PC-9 (cell line): ENCODE measurements at regions not wholly inside any gene's neighbourhood (a gene's known extent, or its start where the extent isn't known, plus 50 kb on each side); places are given as distances from the start of the nearest gene placed in this dataset.

Source experiments
- BruUV-seq: library from RNA; stranded (reverse); fragments of 400-500 nt; replicated peaks from 2 replicates; lab custom pipeline; 2021; lab: Mats Ljungman, UMichigan
- CTCF ChIA-PET: fragments of 300-600 bp; sonication (Branson Sonifier 250); formaldehyde crosslinking; loops from one replicate; lab custom pipeline; 2022; ENCODE audit warnings: antibody characterized with exemption; lab: Charles Lee
- POLR2A ChIA-PET: fragments of 300-600 bp; sonication (Branson Sonifier 250); formaldehyde crosslinking; loops from one replicate; lab custom pipeline; 2022; ENCODE audit warnings: antibody characterized with exemption; ENCODE audit not compliant: unreplicated experiment; lab: Charles Lee
- DNase-seq, 2 experiments: peaks; one replicate each; pipeline versions ENCODE4 v3.0.0 to v3.0.0-alpha.2; 2015 to 2022; ENCODE audit warnings: mixed read lengths in 1 of 2
- H2AFZ ChIP-seq: fragments of 200-600 bp; sonication (generic); 2 replicates; pipeline ENCODE4 v1.8.1; 2017; ENCODE audit warnings: antibody characterized with exemption
- H3F3A ChIP-seq: fragments of 200-600 bp; sonication (generic); 2 replicates; pipeline ENCODE4 v1.8.1; 2017; ENCODE audit warnings: antibody characterized with exemption, mild to moderate bottlenecking, low read depth; ENCODE audit not compliant: insufficient read depth
- H3K27ac ChIP-seq: fragments of 200-600 bp; sonication (generic); 2 replicates; pipeline ENCODE4 v1.6.1; 2016; ENCODE audit warnings: mixed run types
- H3K27me3 ChIP-seq: fragments of 200-600 bp; sonication (generic); 2 replicates; pipeline ENCODE4 v1.6.1; 2016; ENCODE audit warnings: low read depth, mixed run types; ENCODE audit not compliant: insufficient read depth
- H3K36me3 ChIP-seq: fragments of 200-600 bp; sonication (generic); 2 replicates; pipeline ENCODE4 v1.6.1; 2016; ENCODE audit warnings: low read depth, mixed run types
- H3K4me1 ChIP-seq: fragments of 200-600 bp; sonication (generic); replicated peaks from 2 replicates; pipeline ENCODE4 v1.6.1; 2016; ENCODE audit warnings: mixed run types; ENCODE audit not compliant: insufficient read depth
- H3K4me2 ChIP-seq: fragments of 200-600 bp; sonication (generic); 2 replicates; pipeline ENCODE4 v1.6.1; 2017; ENCODE audit warnings: mixed run types
- H3K4me3 ChIP-seq: fragments of 200-600 bp; sonication (generic); 2 replicates; pipeline ENCODE4 v1.6.1; 2016; ENCODE audit warnings: mixed run types
- H3K79me2 ChIP-seq: fragments of 200-600 bp; sonication (generic); 2 replicates; pipeline ENCODE4 v1.6.1; 2017; ENCODE audit warnings: low read depth, mixed run types
- H3K9me2 ChIP-seq: fragments of 200-600 bp; sonication (generic); 2 replicates; pipeline ENCODE4 v1.8.1; 2017; ENCODE audit warnings: mild to moderate bottlenecking; ENCODE audit not compliant: insufficient read depth
- H3K9me3 ChIP-seq: fragments of 200-600 bp; sonication (generic); 2 replicates; pipeline ENCODE4 v1.8.1; 2016; ENCODE audit warnings: low read depth; ENCODE audit not compliant: insufficient read depth
- H4K20me1 ChIP-seq: fragments of 200-600 bp; sonication (generic); 2 replicates; pipeline ENCODE4 v1.8.1; 2017; ENCODE audit not compliant: insufficient read depth
- CTCF ChIP-seq: fragments of 200-600 bp; sonication (generic); conservative IDR thresholded peaks from 2 replicates; pipeline ENCODE4 v1.6.1; 2017; ENCODE audit warnings: mixed run types, antibody characterized with exemption, mild to moderate bottlenecking, moderate library complexity
- EZH2 ChIP-seq: fragments of 200-600 bp; sonication (generic); IDR thresholded peaks from 2 replicates; pipeline ENCODE4 v1.8.0; 2017; ENCODE audit warnings: antibody characterized with exemption, low read depth
- intact Hi-C: fragments of 100-400 bp; cut with micrococcal nuclease; formaldehyde crosslinking; loops from one replicate; pipeline ENCODE4 v1.10.0; 2022; ENCODE audit not compliant: unreplicated experiment

GRCh38 chr6:22467645-22468044 lies 101.7 kb upstream of the HDGFL1 start:
- H3K4me1 ChIP-seq, result 0 out of 2 replicates have a peak, but pooled peaks cover 4% of the 10 kb centered on the region
- intact Hi-C loops, result no loop called here
- no peak overlapping the region for H2AFZ ChIP-seq
- DNase-seq, result no peak
- ChIA-PET CTCF (no interaction called here), POLR2A (no interaction called here)
- no TSS peak for BruUV-seq
- H3F3A ChIP-seq, result no peaks in the 10 kb centered on the region
- no peak overlapping the region for H3K27ac ChIP-seq
- H3K9me3 ChIP-seq, result no peaks in the 10 kb centered on the region
- no peak overlapping the region for H3K4me3 ChIP-seq
- H3K4me2 ChIP-seq, result no peak overlapping the region
- no peaks in the 10 kb centered on the region for H4K20me1 ChIP-seq
- H3K27me3 ChIP-seq, result no peaks in the 10 kb centered on the region
- no peaks in the 10 kb centered on the region for H3K79me2 ChIP-seq
- TF ChIP-seq EZH2, result no peak
- no peak for TF ChIP-seq CTCF
- H3K9me2 ChIP-seq, result no peaks in the 10 kb centered on the region
- H3K36me3 ChIP-seq, result no peaks in the 10 kb centered on the region

DNA sequence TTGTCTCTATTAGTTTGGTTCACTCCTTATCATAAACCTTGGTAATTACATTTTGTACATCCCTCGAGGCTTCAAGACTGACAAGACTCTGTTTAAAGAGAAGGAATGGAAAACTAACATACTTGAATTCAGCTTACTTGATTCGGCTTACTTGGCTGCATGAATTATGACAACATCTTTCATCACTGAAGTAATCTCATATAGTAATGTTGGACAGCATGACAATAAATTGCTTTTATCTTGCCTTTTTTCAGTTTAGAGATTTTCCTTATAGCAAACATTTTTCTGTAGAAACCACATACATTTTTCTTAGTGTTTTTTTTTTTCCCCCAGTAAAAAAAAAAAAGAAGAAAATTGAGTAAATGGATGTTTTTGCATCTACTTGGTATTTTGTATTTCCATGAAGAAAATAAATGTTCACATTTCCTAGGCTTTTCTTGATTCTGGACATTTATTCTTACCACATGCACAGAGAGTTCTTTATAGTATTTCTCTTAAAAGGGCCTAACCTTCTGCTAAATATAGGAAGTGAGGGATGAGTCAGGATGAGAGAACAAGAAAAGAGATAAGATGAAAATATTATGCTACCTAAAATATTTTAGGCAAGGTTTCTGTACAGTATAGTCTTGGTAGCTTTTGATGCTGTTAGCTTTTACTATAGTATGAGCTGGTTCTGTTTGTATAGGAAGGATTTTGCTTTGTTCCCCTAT lies 101.0 kb upstream of the HDGFL1 start:
- DNase-seq, result no peak
- intact Hi-C loops, result no loop called here
- no peaks in the 10 kb centered on the region for H3K27me3 ChIP-seq
- H3F3A ChIP-seq, result no peaks in the 10 kb centered on the region
- CTCF ChIA-PET, result interaction anchor here (0.7 kb wide), 1 partner anchor 1565 kb away, joined by 6 read pairs; no protein-coding TSS in a partner anchor
- no peak overlapping the region for H2AFZ ChIP-seq
- TF ChIP-seq CTCF (no peak), EZH2 (no peak)
- POLR2A ChIA-PET, result no interaction called here
- H3K9me2 ChIP-seq, result no peaks in the 10 kb centered on the region
- H3K9me3 ChIP-seq, result no peaks in the 10 kb centered on the region
- no peaks in the 10 kb centered on the region for H3K36me3 ChIP-seq
- no TSS peak for BruUV-seq
- no peak overlapping the region for H3K27ac ChIP-seq
- 0 out of 2 replicates have a peak, but pooled peaks cover 4% of the 10 kb centered on the region for H3K4me1 ChIP-seq
- no peaks in the 10 kb centered on the region for H4K20me1 ChIP-seq
- H3K79me2 ChIP-seq, result no peaks in the 10 kb centered on the region
- H3K4me2 ChIP-seq, result no peak overlapping the region
- H3K4me3 ChIP-seq, result no peak overlapping the region

GRCh38 chr6:22470454-22471131 lies 98.8 kb upstream of the HDGFL1 start:
- Histone ChIP-seq H3K4me3 (no peak overlapping the region), H2AFZ (no peak overlapping the region), H3K27me3 (no peaks in the 10 kb centered on the region), H3K9me2 (no peaks in the 10 kb centered on the region), H4K20me1 (no peaks in the 10 kb centered on the region), H3K9me3 (no peaks in the 10 kb centered on the region), H3K36me3 (no peaks in the 10 kb centered on the region), H3K79me2 (no peaks in the 10 kb centered on the region), H3K4me1 (0 out of 2 replicates have a peak, but pooled peaks cover 4% of the 10 kb centered on the region), H3K27ac (no peak overlapping the region), H3F3A (no peaks in the 10 kb centered on the region), H3K4me2 (no peak overlapping the region)
- intact Hi-C loops, result no loop called here
- no peak for DNase-seq
- TF ChIP-seq CTCF (no peak), EZH2 (no peak)
- BruUV-seq, result no TSS peak
- ChIA-PET POLR2A (interaction anchor here (0.6 kb wide), 2 partner anchors 48 to 1250 kb away, joined by 3 to 4 read pairs; no protein-coding TSS in a partner anchor), CTCF (interaction anchor here (0.6 kb wide), 1 partner anchor 16 kb away, joined by 3 read pairs; no protein-coding TSS in a partner anchor)
